Stomach (tissue), 8 donors: ENCODE measurements at regions not wholly inside any gene's neighbourhood (a gene's known extent, or its start where the extent isn't known, plus 50 kb on each side); places are given as distances from the start of the nearest gene placed in this dataset.
A peak's percentile ranks its signal among the peaks of the same experiment; 100 is the strongest.
"Not testable (repeated sequence)": the region's sequence is repeated elsewhere in the genome, so short reads cannot be mapped to it uniquely, and the experiment has no call there.

ENCODE experiments used
- DNase-seq, 2 donors: peaks; one replicate each; pipeline versions ENCODE4 v3.0.0 to v3.0.0-alpha.2; 2013 to 2019
- H3K27ac ChIP-seq, 5 donors: fragments of 200-600 bp in 4 of 5; sonication (generic) in 4 of 5; one replicate each; pipeline ENCODE4 v1.5.1; 2013 to 2019; ENCODE audit warnings: mild to moderate bottlenecking in 1 of 5, moderate library complexity in 1 of 5
- H3K27me3 ChIP-seq, 3 donors: fragments of 200-600 bp; sonication (generic); one replicate each; pipeline ENCODE4 v1.5.1; 2017 to 2019; ENCODE audit warnings: mixed run types in 1 of 3
- H3K36me3 ChIP-seq, 4 donors: fragments of 200-600 bp; sonication (generic); 1 replicate in 3 of 4; 2 replicates in 1 of 4; pipeline ENCODE4 v1.5.1; 2016 to 2019
- H3K4me1 ChIP-seq, 4 donors: fragments of 200-600 bp; sonication (generic); one replicate each; pipeline ENCODE4 v1.5.1; 2016 to 2019
- H3K4me3 ChIP-seq, 4 donors: fragments of 200-600 bp; sonication (generic) in 3 of 4; one replicate each; pipeline ENCODE4 v1.5.1; 2016 to 2019; ENCODE audit warnings: mild to moderate bottlenecking in 1 of 4
- H3K9me3 ChIP-seq, 4 donors: fragments of 200-600 bp; sonication (generic); one replicate each; pipeline ENCODE4 v1.5.1; 2016 to 2019
- POLR2AphosphoS5 ChIP-seq, 3 donors: sonication (generic); formaldehyde crosslinking; IDR thresholded peaks; one replicate each; pipeline ENCODE4 v1.6.1; 2016; ENCODE audit warnings: antibody characterized with exemption in 3 of 3
- WGBS, 5 donors: extraction: QIAGEN DNeasy Blood & Tissue Kit in 3 of 5; methylation state at CpG; one replicate each; pipeline versions ENCODE4 v1.1.5 to v1.1.7; 2013 to 2018; 5-methylcytosine and 5-hydroxymethylcytosine counted together
- intact Hi-C: fragments of 100-400 bp; cut with DNase I; formaldehyde crosslinking; loops from one replicate; pipeline ENCODE4 v1.15.1; 2023; ENCODE audit warnings: low total_unique reads
- TF ChIP-seq, protein P1 (sequence below), 7 experiments: fragments of 450-650 bp in 4 of 7; fragments of 200-600 bp in 3 of 7; sonication (generic) in 3 of 7; IDR thresholded peaks; one replicate each; pipeline ENCODE4 v1.5.1; 2016 to 2019; ENCODE audit warnings: antibody characterized with exemption in 7 of 7, control low read depth in 2 of 7, mild to moderate bottlenecking in 1 of 7
- donor health status: healthy with polysubstance abuse.
- donor health status: Bipolar disorder and iron deficiency.
- donor health status: healthy.

DNA sequence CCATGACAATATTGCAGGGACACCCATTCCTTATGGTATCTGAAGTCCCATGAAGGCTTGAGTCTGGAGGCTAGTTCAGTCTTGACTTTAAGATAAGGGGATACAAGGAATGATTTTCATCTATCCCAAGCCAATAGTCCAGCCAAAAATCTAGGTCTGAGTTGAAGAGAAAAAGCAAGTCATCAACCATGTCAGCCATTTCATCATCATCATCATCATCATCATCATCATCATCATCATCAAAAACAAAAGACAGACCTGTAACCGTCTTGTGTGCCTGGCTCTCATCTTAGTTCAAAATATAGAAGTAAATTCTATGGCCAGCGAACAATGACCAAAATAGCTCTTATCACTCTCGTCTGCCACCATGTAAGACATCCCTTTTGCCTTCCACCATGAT lies 59.5 kb upstream of the FAM90A26 start:
- intact Hi-C loops, DNase-seq, H3K4me1 ChIP-seq, H3K4me3 ChIP-seq, H3K9me3 ChIP-seq, H3K36me3 ChIP-seq, H3K27ac ChIP-seq, H3K27me3 ChIP-seq: not testable (repeated sequence)
- 78 to 94% (median 87%) methylated on average over 2 to 3 of the region's 3 CpGs for WGBS, 5 donors

DNA sequence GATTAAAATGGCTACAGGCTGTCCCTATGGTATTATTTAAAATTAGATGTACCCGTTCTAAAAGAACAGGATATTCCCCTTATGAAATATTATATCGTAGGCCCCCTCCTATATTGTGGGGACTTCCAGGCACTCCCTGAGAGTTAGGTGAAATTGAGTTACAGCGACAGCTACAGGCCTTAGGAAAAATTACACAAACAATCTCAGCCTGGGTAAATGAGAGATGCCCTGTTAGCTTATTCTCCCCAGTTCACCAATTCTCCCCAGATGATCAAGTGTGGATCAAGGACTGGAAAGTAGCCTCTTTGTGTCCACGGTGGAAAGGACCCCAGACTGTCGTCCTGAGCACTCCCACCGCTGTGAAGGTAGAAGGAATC lies 67.1 kb upstream of the FAM90A26 start:
- H3K4me3 ChIP-seq = peak overlapping the region in 3 of 4 donors; percentile 16 to 37 (median 31)
- TF ChIP-seq, protein P1, sequence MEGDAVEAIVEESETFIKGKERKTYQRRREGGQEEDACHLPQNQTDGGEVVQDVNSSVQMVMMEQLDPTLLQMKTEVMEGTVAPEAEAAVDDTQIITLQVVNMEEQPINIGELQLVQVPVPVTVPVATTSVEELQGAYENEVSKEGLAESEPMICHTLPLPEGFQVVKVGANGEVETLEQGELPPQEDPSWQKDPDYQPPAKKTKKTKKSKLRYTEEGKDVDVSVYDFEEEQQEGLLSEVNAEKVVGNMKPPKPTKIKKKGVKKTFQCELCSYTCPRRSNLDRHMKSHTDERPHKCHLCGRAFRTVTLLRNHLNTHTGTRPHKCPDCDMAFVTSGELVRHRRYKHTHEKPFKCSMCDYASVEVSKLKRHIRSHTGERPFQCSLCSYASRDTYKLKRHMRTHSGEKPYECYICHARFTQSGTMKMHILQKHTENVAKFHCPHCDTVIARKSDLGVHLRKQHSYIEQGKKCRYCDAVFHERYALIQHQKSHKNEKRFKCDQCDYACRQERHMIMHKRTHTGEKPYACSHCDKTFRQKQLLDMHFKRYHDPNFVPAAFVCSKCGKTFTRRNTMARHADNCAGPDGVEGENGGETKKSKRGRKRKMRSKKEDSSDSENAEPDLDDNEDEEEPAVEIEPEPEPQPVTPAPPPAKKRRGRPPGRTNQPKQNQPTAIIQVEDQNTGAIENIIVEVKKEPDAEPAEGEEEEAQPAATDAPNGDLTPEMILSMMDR (IDR thresholded peaks at IDR 0.05) = peak in 5 of 7 experiments; percentile 15 to 61 (median 28)
- H3K9me3 ChIP-seq, H3K27me3 ChIP-seq, H3K36me3 ChIP-seq, DNase-seq, H3K4me1 ChIP-seq, intact Hi-C loops: not testable (repeated sequence)
- 14 to 25% (median 17%) methylated on average over 6 of the region's 6 CpGs for WGBS, 5 donors
- peak overlapping the region in 3 of 5 donors; percentile 26 to 70 (median 61) for H3K27ac ChIP-seq

DNA sequence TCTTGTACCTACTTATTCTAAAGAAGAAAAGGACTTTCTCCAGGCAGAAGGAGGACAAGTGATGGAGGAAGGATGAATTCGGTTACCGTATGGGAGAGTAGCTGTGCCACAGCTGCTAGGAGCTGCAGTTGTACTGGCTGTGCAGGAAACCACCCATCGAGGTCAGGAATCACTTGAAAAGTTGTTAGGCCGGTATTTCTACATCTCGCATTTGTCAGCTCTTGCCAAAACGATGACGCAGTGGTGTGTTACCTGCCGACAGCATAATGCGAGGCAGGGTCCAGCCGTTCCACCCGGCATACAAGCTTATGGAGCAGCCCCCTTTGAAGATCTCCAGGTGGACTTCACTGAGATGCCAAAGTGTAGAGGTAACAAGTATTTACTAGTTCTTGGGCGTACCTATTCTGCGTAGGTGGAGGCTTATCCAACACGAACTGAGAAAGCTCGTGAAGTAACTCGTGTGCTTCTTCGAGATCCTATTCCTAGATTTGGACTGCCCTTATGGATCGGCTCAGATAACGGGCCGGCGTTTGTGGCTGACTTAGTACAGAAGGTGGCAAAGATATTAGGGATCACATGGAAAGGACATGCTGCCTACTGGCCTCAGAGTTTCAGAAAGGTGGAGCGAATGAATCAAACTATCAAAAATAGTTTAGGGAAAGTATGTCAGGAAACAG lies 67.6 kb upstream of the FAM90A26 start:
- H3K4me1 ChIP-seq, H3K36me3 ChIP-seq, intact Hi-C loops, H3K9me3 ChIP-seq, H3K27me3 ChIP-seq: not testable (repeated sequence)
- Histone ChIP-seq H3K27ac (peak overlapping the region; percentile 26 to 70 (median 44)), H3K4me3 (peak overlapping the region; percentile 16 to 37 (median 24))
- 34 to 70% (median 46%) methylated on average over 22 of the region's 22 CpGs for WGBS, 5 donors
- peak in 2 of 3 donors; percentile 18 to 62 for TF ChIP-seq POLR2AphosphoS5 (IDR thresholded peaks at IDR 0.05)
- DNase-seq = peak; percentile 73 to 86

DNA sequence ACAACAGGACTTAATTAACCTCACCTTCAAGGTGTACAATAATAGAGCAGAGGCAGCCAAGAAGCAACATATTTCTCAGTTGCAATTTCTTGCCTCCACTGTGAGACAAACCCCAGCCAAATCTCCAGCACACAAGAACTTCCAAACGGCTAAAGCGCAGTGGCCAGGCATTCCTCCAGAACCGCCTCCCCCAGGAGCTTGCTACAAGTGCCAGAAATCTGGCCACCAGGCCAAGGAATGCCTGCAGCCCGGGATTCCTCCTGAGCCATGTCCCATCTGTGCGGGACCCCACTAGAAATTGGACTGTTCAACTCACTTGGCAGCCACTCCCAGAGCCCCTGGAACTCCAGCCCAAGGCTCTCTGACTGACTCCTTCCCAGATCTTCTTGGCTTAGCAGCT lies 73.9 kb upstream of the FAM90A26 start:
- H3K27me3 ChIP-seq, intact Hi-C loops, H3K9me3 ChIP-seq, H3K36me3 ChIP-seq, DNase-seq, H3K27ac ChIP-seq, H3K4me3 ChIP-seq, H3K4me1 ChIP-seq: not testable (repeated sequence)
- WGBS, 5 donors = 76 to 92% (median 77%) methylated on average over 5 of the region's 5 CpGs

DNA sequence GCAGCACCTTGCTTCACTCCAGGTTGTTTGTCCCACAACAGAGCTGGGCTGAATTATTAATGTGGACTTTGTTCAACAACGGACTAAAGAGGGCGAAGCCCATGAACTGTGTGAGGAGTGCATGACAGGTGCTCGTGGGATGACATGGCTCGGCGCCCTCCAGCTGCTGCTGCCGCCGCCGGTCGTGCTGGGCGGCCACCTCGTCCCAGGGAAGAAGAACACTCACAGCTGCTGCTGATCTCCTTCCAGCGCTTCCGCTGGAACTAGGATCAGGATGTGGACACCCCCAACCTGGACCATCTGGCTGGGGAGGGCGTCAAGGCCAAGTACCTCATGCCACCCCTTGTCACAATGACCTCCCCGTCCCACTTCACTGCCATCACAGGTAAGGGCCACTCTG lies 91.4 kb upstream of the FAM90A26 start:
- H3K9me3 ChIP-seq, H3K36me3 ChIP-seq, H3K27me3 ChIP-seq, DNase-seq, H3K27ac ChIP-seq, intact Hi-C loops, H3K4me1 ChIP-seq, H3K4me3 ChIP-seq: not testable (repeated sequence)
- WGBS, 5 donors = 73 to 96% (median 91%) methylated on average over 2 to 15 of the region's 15 CpGs

DNA sequence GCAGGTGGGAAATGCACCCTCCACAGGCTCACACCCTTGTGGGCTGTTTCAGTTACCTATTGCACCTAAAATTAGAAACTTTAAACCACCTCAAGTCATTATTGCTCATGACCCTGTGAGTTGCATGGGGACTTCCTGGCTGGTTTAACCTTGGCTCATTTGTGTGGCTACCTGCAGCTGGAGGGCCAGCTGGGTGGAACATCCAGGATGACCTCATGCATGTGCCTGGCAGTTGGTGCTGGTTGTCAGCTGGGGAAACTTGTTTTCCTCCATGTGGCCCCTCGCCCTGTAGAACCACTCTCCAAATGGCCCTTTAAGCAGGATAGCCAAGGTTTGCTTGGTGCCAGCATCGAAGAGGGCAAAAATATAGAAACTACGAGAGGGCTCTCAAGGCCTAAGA lies 93.2 kb upstream of the FAM90A26 start:
- DNase-seq, H3K27me3 ChIP-seq, H3K36me3 ChIP-seq, H3K4me3 ChIP-seq, H3K27ac ChIP-seq, H3K4me1 ChIP-seq, H3K9me3 ChIP-seq, intact Hi-C loops: not testable (repeated sequence)
- 69 to 88% (median 76%) methylated on average over 3 of the region's 3 CpGs for WGBS, 5 donors

DNA sequence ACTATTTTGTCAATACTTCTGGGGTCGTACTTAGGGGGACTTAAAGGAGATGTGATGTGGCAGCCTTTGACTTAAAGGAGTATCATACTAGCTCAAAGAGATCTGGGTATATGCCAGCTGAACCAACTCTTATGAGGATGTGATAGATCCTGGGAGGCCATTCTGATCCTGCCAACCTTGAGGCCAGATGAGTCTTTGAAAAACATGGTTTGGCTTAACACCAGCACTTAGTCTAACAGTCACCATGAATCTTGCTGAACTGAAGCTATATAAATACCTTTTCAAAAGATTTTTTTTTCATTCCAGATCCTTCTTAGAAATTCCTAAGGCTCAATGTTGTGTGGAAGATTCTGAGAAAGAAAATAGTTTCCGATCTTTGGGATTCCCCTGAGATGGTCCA lies 93.7 kb upstream of the FAM90A26 start:
- H3K27ac ChIP-seq, DNase-seq, H3K27me3 ChIP-seq, H3K9me3 ChIP-seq, H3K4me1 ChIP-seq, H3K4me3 ChIP-seq, H3K36me3 ChIP-seq, intact Hi-C loops: not testable (repeated sequence)
- 83 to 93% (median 92%) methylated on average over 1 to 2 of the region's 2 CpGs for WGBS, 5 donors

DNA sequence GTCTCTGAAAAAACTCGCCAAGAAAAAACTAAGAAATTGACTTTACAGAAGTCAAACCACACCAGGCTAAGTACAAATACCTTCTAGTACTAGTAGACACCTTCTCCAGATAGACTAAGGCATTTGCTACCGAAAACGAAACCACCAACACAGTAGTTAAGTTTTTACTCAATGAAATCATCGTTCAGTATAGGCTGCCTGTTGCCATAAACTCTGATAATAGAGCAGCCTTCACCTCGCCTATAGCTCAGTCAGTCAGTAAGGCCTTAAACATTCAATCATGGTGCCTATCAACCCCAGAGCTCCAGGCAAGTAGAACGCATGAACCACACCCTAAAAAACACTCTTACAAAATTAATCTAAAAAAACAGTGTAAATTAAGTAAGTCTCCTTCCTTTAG lies 96.8 kb upstream of the FAM90A26 start:
- H3K27me3 ChIP-seq, intact Hi-C loops, H3K36me3 ChIP-seq, H3K27ac ChIP-seq, DNase-seq, H3K4me1 ChIP-seq, H3K4me3 ChIP-seq, H3K9me3 ChIP-seq: not testable (repeated sequence)
- 46 to 72% (median 62%) methylated on average over 6 of the region's 6 CpGs for WGBS, 5 donors

DNA sequence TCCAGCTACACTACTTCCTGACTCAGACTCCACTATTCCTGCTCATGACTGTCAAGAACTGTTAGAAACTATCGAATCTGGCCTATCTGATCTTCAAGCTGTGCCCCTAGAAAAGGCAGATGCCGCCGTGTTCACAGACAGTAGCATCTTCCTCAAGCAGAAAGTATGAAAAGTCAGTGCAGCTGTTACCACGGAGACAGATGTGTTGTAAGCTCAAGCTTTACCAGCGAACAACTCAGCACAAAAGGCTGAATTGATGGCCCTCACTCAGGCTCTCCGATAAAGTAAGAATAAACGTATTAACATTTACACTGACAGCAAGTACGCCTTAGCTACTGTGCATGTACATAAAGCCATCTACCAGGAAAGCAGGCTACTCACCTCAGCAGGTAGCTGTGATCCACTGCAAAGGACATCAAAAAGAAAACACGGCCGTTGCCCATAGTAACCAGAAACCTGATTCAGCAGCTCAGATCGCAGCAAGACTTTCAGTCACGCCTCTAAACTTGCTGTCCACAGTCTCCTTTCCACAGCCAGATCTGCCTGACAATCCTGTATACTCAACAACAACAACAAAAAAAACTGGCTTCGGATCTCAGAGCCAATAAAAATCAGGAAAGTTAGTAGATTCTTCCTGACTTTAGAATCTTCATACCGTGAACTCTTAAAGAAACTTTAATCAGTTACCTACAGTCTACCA lies 97.5 kb upstream of the FAM90A26 start:
- H3K9me3 ChIP-seq, H3K4me3 ChIP-seq, intact Hi-C loops, H3K27ac ChIP-seq, H3K4me1 ChIP-seq, H3K36me3 ChIP-seq, H3K27me3 ChIP-seq: not testable (repeated sequence)
- 35 to 48% (median 40%) methylated on average over 11 to 14 of the region's 14 CpGs for WGBS, 5 donors
- DNase-seq = peak in 1 of 2 donors; percentile 28

DNA sequence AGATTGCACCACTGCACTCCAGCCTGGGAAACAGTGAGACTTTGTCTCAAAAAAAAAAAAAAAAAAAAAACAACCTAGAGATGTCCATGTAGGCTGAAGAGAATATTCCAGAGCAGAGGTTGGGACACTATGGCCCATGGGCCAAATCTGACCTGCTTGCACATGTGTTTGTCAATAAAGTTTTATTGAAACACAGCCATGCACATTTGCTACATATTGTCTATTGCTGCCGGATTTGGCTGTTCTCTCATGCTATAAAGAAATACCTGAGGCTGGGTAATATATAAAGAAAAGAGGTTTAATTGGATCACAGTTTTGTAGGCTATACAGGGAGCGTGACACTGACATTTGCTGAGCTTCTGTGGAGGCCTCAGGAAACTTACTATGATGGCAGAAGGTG lies 102.3 kb upstream of the FAM90A26 start:
- WGBS, 5 donors = 75 to 100% (median 96%) methylated on average over 2 of the region's 2 CpGs

DNA sequence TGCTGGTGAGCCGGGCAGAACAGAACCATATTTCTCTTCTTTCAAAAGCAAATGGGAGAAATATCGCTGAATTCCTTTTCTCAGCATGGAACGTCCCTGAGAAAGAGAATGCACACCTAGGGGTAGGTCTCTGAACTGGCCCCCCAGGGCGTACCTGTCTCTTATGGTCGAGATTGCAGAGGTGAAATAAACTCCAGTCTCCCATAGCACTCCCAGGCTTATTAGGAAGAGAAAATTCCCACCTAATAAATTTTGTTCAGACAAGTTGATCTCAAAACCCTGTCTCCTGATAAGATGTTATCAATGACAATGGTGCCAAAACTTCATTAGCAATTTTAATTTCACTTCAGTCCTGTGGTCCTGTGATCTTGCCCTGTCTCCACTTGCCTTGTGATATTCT lies 106.6 kb upstream of the FAM90A26 start:
- H3K27ac ChIP-seq, H3K27me3 ChIP-seq, intact Hi-C loops, DNase-seq, H3K36me3 ChIP-seq, H3K4me1 ChIP-seq, H3K4me3 ChIP-seq: not testable (repeated sequence)
- 75 to 94% (median 88%) methylated on average over 2 to 5 of the region's 5 CpGs for WGBS, 5 donors
- peaks cover 0 to 19% (median 10%) of the 10 kb centered on the region in 4 donors for H3K9me3 ChIP-seq

More for the DNA sequence above, 102.3 kb upstream of the FAM90A26 start:
- DNase-seq, H3K4me1 ChIP-seq, intact Hi-C loops, H3K36me3 ChIP-seq, H3K27ac ChIP-seq, H3K27me3 ChIP-seq, H3K4me3 ChIP-seq: not testable (repeated sequence)
- H3K9me3 ChIP-seq = peaks cover 0 to 19% (median 10%) of the 10 kb centered on the region in 4 donors
